ENCODE measurements at regions not wholly inside any gene's neighbourhood (a gene's known extent, or its start where the extent isn't known, plus 50 kb on each side); places are given as distances from the start of the nearest gene placed in this dataset.

GRCh38 chr10:124286621-124287020, 132.1 kb downstream of the OAT start:
- Histone ChIP-seq H3K27ac (ENCODE audit: control insufficient read depth, insufficient read depth, low read length) (no peak overlapping the region), H3K9me3 (ENCODE audit: control insufficient read depth, low read depth, low read length) (no peaks in the 10 kb centered on the region), H3K4me3 (ENCODE audit: control insufficient read depth in 2 of 3, extremely low read depth in 1 of 3, insufficient read depth in 2 of 3, low read depth in 1 of 3, low read length in 3 of 3) (no peak overlapping the region), H3K4me2 (ENCODE audit: control insufficient read depth, extremely low read depth, insufficient read depth, low read depth, low read length) (no peak overlapping the region), H3K36me3 (ENCODE audit: control insufficient read depth in 2 of 2, extremely low read depth in 1 of 2, insufficient read depth in 2 of 2, low read length in 2 of 2) (no peaks in the 10 kb centered on the region), H3K9me1 (ENCODE audit: control insufficient read depth, extremely low read depth, insufficient read depth, low read length) (no peaks in the 10 kb centered on the region), H2AFZ (ENCODE audit: control insufficient read depth, low read length) (no peak overlapping the region), H3K9ac (ENCODE audit: control insufficient read depth, extremely low read depth, insufficient read depth, low read length) (no peak overlapping the region), H3K27me3 (ENCODE audit: control insufficient read depth, extremely low read depth, insufficient read depth, low read length) (peaks cover 7% of the 10 kb centered on the region), H4K20me1 (ENCODE audit: control insufficient read depth, extremely low read depth, insufficient read depth, low read length) (no peaks in the 10 kb centered on the region), H3K4me1 (ENCODE audit: control insufficient read depth, extremely low read depth, insufficient read depth, low read length) (no peaks in the 10 kb centered on the region), H3K79me2 (ENCODE audit: control insufficient read depth, insufficient read depth, low read length) (no peaks in the 10 kb centered on the region)
- dilution Hi-C loops (cut with MboI; ENCODE audit: extremely low pct_ligation_motif_present, low sequenced_read_pairs), result no loop called here
- TF ChIP-seq EZH2 (IDR thresholded peaks at IDR 0.05; ENCODE audit: low read length), result no peak
- TF ChIP-seq CTCF (optimal IDR thresholded peaks at IDR 0.05 in 1 of 3, IDR thresholded peaks at IDR 0.05 in 1 of 3, conservative IDR thresholded peaks at IDR 0.05 in 1 of 3; ENCODE audit: extremely low read depth in 1 of 3, insufficient read depth in 2 of 3, low read length in 3 of 3), result no peak
- DNase-seq (ENCODE audit: low read depth, low spot score) (no peak), FAIRE-seq (no peak)

GRCh38 chr10:124285587-124286527, 132.9 kb downstream of the OAT start:
- H3K27me3 ChIP-seq (ENCODE audit: control insufficient read depth, extremely low read depth, insufficient read depth, low read length), result peaks cover 7% of the 10 kb centered on the region
- no peaks in the 10 kb centered on the region for H3K36me3 ChIP-seq (ENCODE audit: control insufficient read depth in 2 of 2, extremely low read depth in 1 of 2, insufficient read depth in 2 of 2, low read length in 2 of 2)
- H3K4me2 ChIP-seq (ENCODE audit: control insufficient read depth, extremely low read depth, insufficient read depth, low read depth, low read length), result no peak overlapping the region
- no peaks in the 10 kb centered on the region for H3K4me1 ChIP-seq (ENCODE audit: control insufficient read depth, extremely low read depth, insufficient read depth, low read length)
- H3K27ac ChIP-seq (ENCODE audit: control insufficient read depth, insufficient read depth, low read length), result no peak overlapping the region
- H2AFZ ChIP-seq (ENCODE audit: control insufficient read depth, low read length), result no peak overlapping the region
- H3K9me1 ChIP-seq (ENCODE audit: control insufficient read depth, extremely low read depth, insufficient read depth, low read length), result no peaks in the 10 kb centered on the region
- no peaks in the 10 kb centered on the region for H3K9me3 ChIP-seq (ENCODE audit: control insufficient read depth, low read depth, low read length)
- no peaks in the 10 kb centered on the region for H4K20me1 ChIP-seq (ENCODE audit: control insufficient read depth, extremely low read depth, insufficient read depth, low read length)
- FAIRE-seq, result no peak
- no peak overlapping the region for H3K4me3 ChIP-seq (ENCODE audit: control insufficient read depth in 2 of 3, extremely low read depth in 1 of 3, insufficient read depth in 2 of 3, low read depth in 1 of 3, low read length in 3 of 3)
- no peak for DNase-seq (ENCODE audit: low read depth, low spot score)
- dilution Hi-C loops (cut with MboI; ENCODE audit: extremely low pct_ligation_motif_present, low sequenced_read_pairs), result no loop called here
- TF ChIP-seq CTCF (optimal IDR thresholded peaks at IDR 0.05 in 1 of 3, IDR thresholded peaks at IDR 0.05 in 1 of 3, conservative IDR thresholded peaks at IDR 0.05 in 1 of 3; ENCODE audit: extremely low read depth in 1 of 3, insufficient read depth in 2 of 3, low read length in 3 of 3) (no peak), EZH2 (IDR thresholded peaks at IDR 0.05; ENCODE audit: low read length) (no peak)
- H3K79me2 ChIP-seq (ENCODE audit: control insufficient read depth, insufficient read depth, low read length), result no peaks in the 10 kb centered on the region
- no peak overlapping the region for H3K9ac ChIP-seq (ENCODE audit: control insufficient read depth, extremely low read depth, insufficient read depth, low read length)
